SU-DHL-6 (cell line): ENCODE measurements at regions not wholly inside any gene's neighbourhood (a gene's known extent, or its start where the extent isn't known, plus 50 kb on each side); places are given as distances from the start of the nearest gene placed in this dataset.

Experiments used
- H2AFZ ChIP-seq: fragments of 200-600 bp; sonication (generic); 2 replicates; pipeline ENCODE4 v1.6.1; 2014; ENCODE audit warnings: low read depth, mild to moderate bottlenecking, moderate library complexity, mixed read lengths, antibody characterized with exemption, low read length; ENCODE audit not compliant: severe bottlenecking
- H3F3A ChIP-seq: fragments of 200-600 bp; shearing (Covaris generic); 2 replicates; pipeline ENCODE4 v1.6.0; 2016; ENCODE audit warnings: antibody characterized with exemption, mild to moderate bottlenecking; ENCODE audit not compliant: insufficient read depth
- H3K27ac ChIP-seq: fragments of 200-600 bp; sonication (generic); 2 replicates; pipeline ENCODE4 v1.5.1; 2016; ENCODE audit warnings: low read depth, mild to moderate bottlenecking, low read length, moderate library complexity, mixed read lengths
- H3K27me3 ChIP-seq: fragments of 200-600 bp; sonication (generic), shearing (Covaris generic); 2 replicates; pipeline ENCODE4 v1.6.0; 2014; ENCODE audit warnings: mild to moderate bottlenecking, low read length
- H3K36me3 ChIP-seq: fragments of 200-600 bp; sonication (generic); 2 replicates; pipeline ENCODE4 v1.6.1; 2014; ENCODE audit warnings: mild to moderate bottlenecking, low read length, mixed read lengths
- H3K4me2 ChIP-seq: fragments of 300-600, 200-600 bp; shearing (Covaris generic), sonication (generic); 2 replicates; pipeline ENCODE4 v1.6.0; 2014; ENCODE audit warnings: low read length, low read depth, mild to moderate bottlenecking; ENCODE audit not compliant: poor library complexity, severe bottlenecking
- H3K4me3 ChIP-seq: fragments of 200-600 bp; sonication (generic); 2 replicates; pipeline ENCODE4 v1.5.1; 2014; ENCODE audit warnings: antibody characterized with exemption, low read length, mild to moderate bottlenecking, mixed read lengths; ENCODE audit not compliant: insufficient read depth, poor library complexity, severe bottlenecking
- H3K79me2 ChIP-seq: fragments of 200-600 bp; sonication (generic); 2 replicates; pipeline ENCODE4 v1.6.1; 2014; ENCODE audit warnings: mild to moderate bottlenecking, low read length, moderate library complexity; ENCODE audit not compliant: insufficient read depth
- H3K9ac ChIP-seq: fragments of 200-600 bp; sonication (generic); 2 replicates; pipeline ENCODE4 v1.7.0; 2014; ENCODE audit warnings: mild to moderate bottlenecking, low read length
- H3K9me2 ChIP-seq: fragments of 200-600 bp; sonication (generic); replicated peaks from 2 replicates; pipeline ENCODE4 v1.6.1; 2014; ENCODE audit warnings: low read length; ENCODE audit not compliant: insufficient read depth
- H3K9me3 ChIP-seq: fragments of 200-600 bp; sonication (generic); 2 replicates; pipeline ENCODE4 v1.6.1; 2014; ENCODE audit warnings: low read length, mixed read lengths; ENCODE audit not compliant: insufficient read depth
- H4K20me1 ChIP-seq: fragments of 200-600 bp; sonication (generic); 2 replicates; pipeline ENCODE4 v1.6.1; 2014; ENCODE audit warnings: low read depth, mild to moderate bottlenecking, antibody characterized with exemption, low read length, moderate library complexity, mixed read lengths
- EZH2phosphoT487 ChIP-seq: fragments of 200-600 bp; sonication (generic), shearing (Covaris generic); conservative IDR thresholded peaks from 2 replicates; pipeline ENCODE4 v1.6.1; 2018; ENCODE audit warnings: mild to moderate bottlenecking, antibody characterized with exemption, low read length, moderate library complexity, mixed read lengths
- TF ChIP-seq, protein P1 (sequence below): fragments of 200-600 bp; sonication (generic); IDR thresholded peaks from one replicate; pipeline ENCODE4 v1.5.1; 2017; ENCODE audit warnings: antibody characterized with exemption, mild to moderate bottlenecking, low read length, moderate library complexity; ENCODE audit not compliant: insufficient read depth, poor library complexity, severe bottlenecking

GRCh38 chr6:66865771-66866170 is 1158.7 kb upstream of the EYS start:
- H3K4me2 ChIP-seq = no peak overlapping the region
- H3K27me3 ChIP-seq = no peaks in the 10 kb centered on the region
- no peaks in the 10 kb centered on the region for H3K9me3 ChIP-seq
- H3F3A ChIP-seq = no peaks in the 10 kb centered on the region
- no peaks in the 10 kb centered on the region for H3K9me2 ChIP-seq
- no peak overlapping the region for H3K27ac ChIP-seq
- no peak overlapping the region for H2AFZ ChIP-seq
- no peaks in the 10 kb centered on the region for H3K79me2 ChIP-seq
- H4K20me1 ChIP-seq = no peaks in the 10 kb centered on the region
- H3K9ac ChIP-seq = no peak overlapping the region
- TF ChIP-seq, protein P1, sequence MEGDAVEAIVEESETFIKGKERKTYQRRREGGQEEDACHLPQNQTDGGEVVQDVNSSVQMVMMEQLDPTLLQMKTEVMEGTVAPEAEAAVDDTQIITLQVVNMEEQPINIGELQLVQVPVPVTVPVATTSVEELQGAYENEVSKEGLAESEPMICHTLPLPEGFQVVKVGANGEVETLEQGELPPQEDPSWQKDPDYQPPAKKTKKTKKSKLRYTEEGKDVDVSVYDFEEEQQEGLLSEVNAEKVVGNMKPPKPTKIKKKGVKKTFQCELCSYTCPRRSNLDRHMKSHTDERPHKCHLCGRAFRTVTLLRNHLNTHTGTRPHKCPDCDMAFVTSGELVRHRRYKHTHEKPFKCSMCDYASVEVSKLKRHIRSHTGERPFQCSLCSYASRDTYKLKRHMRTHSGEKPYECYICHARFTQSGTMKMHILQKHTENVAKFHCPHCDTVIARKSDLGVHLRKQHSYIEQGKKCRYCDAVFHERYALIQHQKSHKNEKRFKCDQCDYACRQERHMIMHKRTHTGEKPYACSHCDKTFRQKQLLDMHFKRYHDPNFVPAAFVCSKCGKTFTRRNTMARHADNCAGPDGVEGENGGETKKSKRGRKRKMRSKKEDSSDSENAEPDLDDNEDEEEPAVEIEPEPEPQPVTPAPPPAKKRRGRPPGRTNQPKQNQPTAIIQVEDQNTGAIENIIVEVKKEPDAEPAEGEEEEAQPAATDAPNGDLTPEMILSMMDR = no peak
- no peak for TF ChIP-seq EZH2phosphoT487
- H3K36me3 ChIP-seq = no peaks in the 10 kb centered on the region
- H3K4me3 ChIP-seq = no peak overlapping the region

DNA sequence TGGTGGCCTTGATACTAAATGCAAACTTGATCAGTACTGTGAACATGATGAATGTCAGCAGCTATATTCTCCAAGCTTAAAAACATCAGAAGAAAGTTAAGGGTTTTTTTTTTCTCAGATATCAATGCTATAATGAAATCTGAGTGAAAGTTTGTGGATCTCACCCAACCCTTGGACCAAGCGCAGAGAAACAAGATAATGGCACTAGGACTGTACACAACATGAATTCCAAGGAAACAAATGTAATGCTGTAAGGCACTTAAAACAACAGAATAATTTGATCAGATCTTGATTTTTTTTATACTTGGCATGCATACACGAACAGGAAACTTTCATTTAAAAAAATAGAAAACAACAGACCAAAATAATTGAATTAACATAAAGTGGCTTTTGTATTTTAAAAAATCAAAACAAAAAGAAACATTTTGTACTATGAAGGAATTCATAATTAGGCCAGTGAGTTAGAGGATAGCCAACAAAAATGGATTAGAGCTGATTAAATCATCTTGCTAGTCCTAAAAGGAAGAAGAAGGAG is 1154.0 kb upstream of the EYS start:
- Histone ChIP-seq H2AFZ (peak overlapping the region; percentile 48), H3K79me2 (no peaks in the 10 kb centered on the region), H3K9ac (no peak overlapping the region), H3K9me3 (no peaks in the 10 kb centered on the region), H3K9me2 (no peaks in the 10 kb centered on the region), H3K4me3 (no peak overlapping the region), H3F3A (no peaks in the 10 kb centered on the region), H4K20me1 (no peaks in the 10 kb centered on the region), H3K4me2 (no peak overlapping the region), H3K36me3 (no peaks in the 10 kb centered on the region), H3K27me3 (no peaks in the 10 kb centered on the region), H3K27ac (no peak overlapping the region)
- TF ChIP-seq, protein P1 = no peak
- no peak for TF ChIP-seq EZH2phosphoT487

DNA sequence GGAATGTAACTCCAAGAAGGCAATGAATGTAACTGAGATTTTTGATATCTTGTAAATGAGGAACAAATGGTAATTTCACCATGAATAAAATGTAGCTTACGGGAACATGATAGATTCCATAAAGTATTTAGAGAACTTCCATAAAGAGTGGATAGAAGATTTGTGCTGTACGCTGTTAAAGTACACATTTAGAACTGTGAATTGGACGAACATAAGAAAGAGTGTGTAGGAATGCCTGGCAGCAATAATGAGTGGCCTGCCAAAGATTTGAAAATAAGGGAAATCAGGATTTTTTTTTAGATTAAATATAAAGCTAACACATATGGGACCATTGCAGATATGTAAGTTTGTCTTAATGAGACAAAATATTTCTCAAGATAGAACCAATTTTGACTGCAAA is 1153.3 kb upstream of the EYS start:
- Histone ChIP-seq H3K4me2 (no peak overlapping the region), H3K79me2 (no peaks in the 10 kb centered on the region), H3K27me3 (no peaks in the 10 kb centered on the region), H3K9me2 (no peaks in the 10 kb centered on the region), H3K4me3 (no peak overlapping the region), H2AFZ (no peak overlapping the region), H3F3A (no peaks in the 10 kb centered on the region), H4K20me1 (no peaks in the 10 kb centered on the region), H3K9me3 (no peaks in the 10 kb centered on the region), H3K9ac (no peak overlapping the region), H3K27ac (no peak overlapping the region), H3K36me3 (no peaks in the 10 kb centered on the region)
- TF ChIP-seq, protein P1 = no peak
- TF ChIP-seq EZH2phosphoT487 = no peak
